HepG2 (cell line): ENCODE measurements at regions not wholly inside any gene's neighbourhood (a gene's known extent, or its start where the extent isn't known, plus 50 kb on each side); places are given as distances from the start of the nearest gene placed in this dataset.
A peak's percentile ranks its signal among the peaks of the same experiment; 100 is the strongest.

Experiments
- ARNTL ChIP-seq: sonication (generic); formaldehyde crosslinking; IDR thresholded peaks from 2 replicates; pipeline ENCODE4 v1.4.0; 2020; ENCODE audit warnings: mild to moderate bottlenecking, missing genetic modification reagents
- ATF7-NPFF ChIP-seq: sonication (generic); formaldehyde crosslinking; IDR thresholded peaks from 2 replicates; pipeline ENCODE4 v1.8.1; 2023; ENCODE audit warnings: mild to moderate bottlenecking, low read depth, missing genetic modification reagents, moderate library complexity
- ERF ChIP-seq: IDR thresholded peaks from 2 replicates; pipeline ENCODE4 v1.6.1; 2018; ENCODE audit warnings: missing biosample characterization, missing genetic modification reagents
- MED1 ChIP-seq: sonication (generic); formaldehyde crosslinking; IDR thresholded peaks from 2 replicates; pipeline ENCODE4 v1.4.0; 2020; ENCODE audit warnings: missing genetic modification reagents
- MIXL1 ChIP-seq: IDR thresholded peaks from 2 replicates; pipeline ENCODE4 v1.6.1; 2016
- MLLT10 ChIP-seq: sonication (generic); formaldehyde crosslinking; IDR thresholded peaks from 2 replicates; pipeline ENCODE4 v1.4.0; 2020; ENCODE audit warnings: missing genetic modification reagents
- NCOA1 ChIP-seq: sonication (generic); formaldehyde crosslinking; IDR thresholded peaks from 2 replicates; pipeline ENCODE4 v1.9.0; 2021; ENCODE audit warnings: missing genetic modification reagents
- NKX3-1 ChIP-seq: sonication (generic); formaldehyde crosslinking; IDR thresholded peaks from 2 replicates; pipeline ENCODE4 v1.5.0; 2020; ENCODE audit warnings: missing genetic modification reagents
- ONECUT2 ChIP-seq: sonication (generic); formaldehyde crosslinking; IDR thresholded peaks from 2 replicates; pipeline ENCODE4 v1.4.0; 2020; ENCODE audit warnings: missing genetic modification reagents
- POLR2A ChIP-seq, 2 experiments: IDR thresholded peaks; 2 replicates each; pipeline ENCODE4 v1.6.1; 2011; ENCODE audit warnings: low read depth in 2 of 2, low read length in 2 of 2, mild to moderate bottlenecking in 1 of 2, moderate library complexity in 1 of 2; ENCODE audit not compliant: insufficient read depth in 1 of 2
- RXRA ChIP-seq: sonication (generic); formaldehyde crosslinking; IDR thresholded peaks from 2 replicates; pipeline ENCODE4 v1.5.1; 2020; ENCODE audit warnings: missing genetic modification reagents
- SATB2 ChIP-seq: sonication (generic); formaldehyde crosslinking; IDR thresholded peaks from 2 replicates; pipeline ENCODE4 v1.5.0; 2020; ENCODE audit warnings: missing genetic modification reagents
- SMYD3 ChIP-seq: sonication (generic); formaldehyde crosslinking; IDR thresholded peaks from 2 replicates; pipeline ENCODE4 v1.8.1; 2023; ENCODE audit warnings: mild to moderate bottlenecking, missing genetic modification reagents
- TP53 ChIP-seq: sonication (generic); formaldehyde crosslinking; conservative IDR thresholded peaks from 2 replicates; pipeline ENCODE4 v1.4.0; 2020; ENCODE audit warnings: missing genetic modification reagents
- ZBTB7B ChIP-seq: sonication (generic); formaldehyde crosslinking; IDR thresholded peaks from 2 replicates; pipeline ENCODE4 v1.4.0; 2020; ENCODE audit warnings: missing genetic modification reagents
- ZFP36L2 ChIP-seq: sonication (generic); formaldehyde crosslinking; IDR thresholded peaks from 2 replicates; pipeline ENCODE4 v1.4.0; 2020; ENCODE audit warnings: missing genetic modification reagents
- ZNF317 ChIP-seq: sonication (generic); formaldehyde crosslinking; IDR thresholded peaks from 2 replicates; pipeline ENCODE4 v1.5.0; 2020; ENCODE audit warnings: mild to moderate bottlenecking, missing genetic modification reagents
- ZNF674 ChIP-seq: sonication (generic); formaldehyde crosslinking; IDR thresholded peaks from 2 replicates; pipeline ENCODE4 v1.5.0; 2020; ENCODE audit warnings: low read depth, mild to moderate bottlenecking, missing genetic modification reagents
- TF ChIP-seq, protein P1 (sequence below): sonication (generic); IDR thresholded peaks from 2 replicates; pipeline ENCODE4 v1.6.1; 2016; ENCODE audit warnings: low read depth, borderline replicate concordance
- TF ChIP-seq, protein P2 (sequence below): IDR thresholded peaks from 2 replicates; pipeline ENCODE4 v1.6.1; 2016; ENCODE audit warnings: low read depth, missing genetic modification reagents, missing compliant biosample characterization
- TF ChIP-seq, protein P3 (sequence below): sonication (generic); formaldehyde crosslinking; IDR thresholded peaks from 2 replicates; pipeline ENCODE4 v1.5.0; 2020; ENCODE audit warnings: mild to moderate bottlenecking, missing genetic modification reagents, moderate library complexity

DNA sequence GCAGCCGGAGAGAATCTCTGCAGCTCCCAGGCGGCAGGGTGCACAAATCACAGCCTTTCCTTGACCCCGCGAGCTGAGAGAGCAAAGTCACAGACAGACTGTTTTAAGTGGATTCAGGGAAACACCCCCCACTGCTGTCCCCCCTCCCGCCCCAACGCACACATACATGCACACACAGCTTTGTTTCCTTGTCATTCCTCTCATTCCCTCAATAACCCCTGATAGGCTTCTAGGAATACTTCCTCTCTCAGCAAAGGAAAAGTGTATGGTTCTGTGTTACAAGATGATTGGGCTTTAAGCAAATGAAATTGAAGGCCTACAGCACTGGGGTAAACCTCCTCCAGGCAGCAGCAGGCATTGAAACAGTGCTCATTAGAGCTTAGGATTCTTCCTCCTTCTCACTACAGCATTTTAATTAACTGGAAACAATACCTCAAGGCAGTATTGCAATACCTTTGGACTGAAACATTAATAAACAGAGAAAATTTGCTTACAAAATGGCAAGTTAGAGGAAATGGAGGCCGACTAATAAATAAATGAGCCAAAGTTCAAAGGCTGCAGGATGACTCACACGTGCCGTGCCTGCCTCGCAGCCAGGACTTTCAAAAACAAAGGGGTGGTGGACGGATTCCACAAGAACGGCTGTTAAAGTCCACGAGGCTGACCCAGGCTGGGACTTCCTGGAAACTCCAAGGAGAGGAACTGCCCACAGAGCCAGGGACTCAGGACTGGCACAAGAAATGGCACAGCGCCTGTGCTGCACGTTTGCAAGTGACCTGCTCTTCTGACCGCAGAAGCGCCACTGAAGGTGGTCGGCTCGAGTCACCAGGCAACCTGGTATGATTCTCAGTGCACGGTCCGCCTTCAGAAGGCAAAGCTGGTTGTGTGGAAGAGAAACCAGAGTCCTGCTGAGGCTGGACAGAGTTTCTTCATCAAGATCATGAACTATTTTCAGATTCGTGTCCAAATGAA, 236.2 kb downstream of the SYK start (continued):
- TF ChIP-seq MLLT10 (CRISPR knock-in tag) (no peak), MED1 (peak; percentile 96), TP53 (CRISPR knock-in tag) (0 out of 2 replicates have a peak, but pooled peaks have one; percentile 57), RXRA (CRISPR knock-in tag) (peak; percentile 70), NKX3-1 (CRISPR knock-in tag) (0 out of 2 replicates have a peak, but pooled peaks have one; percentile 59), ERF (CRISPR knock-in tag) (0 out of 2 replicates have a peak, but pooled peaks have one; percentile 17), ZNF317 (CRISPR knock-in tag) (peak; percentile 42; the same call in 1 of the 2 replicates), ZBTB7B (CRISPR knock-in tag) (peak; percentile 15), NCOA1 (CRISPR knock-in tag) (no peak), ATF7-NPFF (CRISPR knock-in tag) (peak; percentile 36; the same call in 1 of the 2 replicates), MIXL1 (CRISPR knock-in tag) (0 out of 2 replicates have a peak, but pooled peaks have one; percentile 43), ZNF674 (no peak), ONECUT2 (CRISPR knock-in tag) (0 out of 2 replicates have a peak, but pooled peaks have one; percentile 21), ZFP36L2 (CRISPR knock-in tag) (no peak; the same call in 1 of the 2 replicates), POLR2A (IDR thresholded peaks at IDR 0.05; ENCODE audit: insufficient read depth in 1 of 2, low read depth in 2 of 2, low read length in 2 of 2) (peak in 1 of 2 experiments; percentile 70; a peak in 2 of 4 replicates), ARNTL (CRISPR knock-in tag) (peak; percentile 85), SATB2 (CRISPR knock-in tag) (peak; percentile 91), SMYD3 (CRISPR knock-in tag) (peak; percentile 17; the same call in 1 of the 2 replicates)
- TF ChIP-seq, protein P1, sequence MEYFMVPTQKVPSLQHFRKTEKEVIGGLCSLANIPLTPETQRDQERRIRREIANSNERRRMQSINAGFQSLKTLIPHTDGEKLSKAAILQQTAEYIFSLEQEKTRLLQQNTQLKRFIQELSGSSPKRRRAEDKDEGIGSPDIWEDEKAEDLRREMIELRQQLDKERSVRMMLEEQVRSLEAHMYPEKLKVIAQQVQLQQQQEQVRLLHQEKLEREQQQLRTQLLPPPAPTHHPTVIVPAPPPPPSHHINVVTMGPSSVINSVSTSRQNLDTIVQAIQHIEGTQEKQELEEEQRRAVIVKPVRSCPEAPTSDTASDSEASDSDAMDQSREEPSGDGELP, result peak; percentile 56; the same call in 1 of the 2 replicates
- TF ChIP-seq, protein P2, sequence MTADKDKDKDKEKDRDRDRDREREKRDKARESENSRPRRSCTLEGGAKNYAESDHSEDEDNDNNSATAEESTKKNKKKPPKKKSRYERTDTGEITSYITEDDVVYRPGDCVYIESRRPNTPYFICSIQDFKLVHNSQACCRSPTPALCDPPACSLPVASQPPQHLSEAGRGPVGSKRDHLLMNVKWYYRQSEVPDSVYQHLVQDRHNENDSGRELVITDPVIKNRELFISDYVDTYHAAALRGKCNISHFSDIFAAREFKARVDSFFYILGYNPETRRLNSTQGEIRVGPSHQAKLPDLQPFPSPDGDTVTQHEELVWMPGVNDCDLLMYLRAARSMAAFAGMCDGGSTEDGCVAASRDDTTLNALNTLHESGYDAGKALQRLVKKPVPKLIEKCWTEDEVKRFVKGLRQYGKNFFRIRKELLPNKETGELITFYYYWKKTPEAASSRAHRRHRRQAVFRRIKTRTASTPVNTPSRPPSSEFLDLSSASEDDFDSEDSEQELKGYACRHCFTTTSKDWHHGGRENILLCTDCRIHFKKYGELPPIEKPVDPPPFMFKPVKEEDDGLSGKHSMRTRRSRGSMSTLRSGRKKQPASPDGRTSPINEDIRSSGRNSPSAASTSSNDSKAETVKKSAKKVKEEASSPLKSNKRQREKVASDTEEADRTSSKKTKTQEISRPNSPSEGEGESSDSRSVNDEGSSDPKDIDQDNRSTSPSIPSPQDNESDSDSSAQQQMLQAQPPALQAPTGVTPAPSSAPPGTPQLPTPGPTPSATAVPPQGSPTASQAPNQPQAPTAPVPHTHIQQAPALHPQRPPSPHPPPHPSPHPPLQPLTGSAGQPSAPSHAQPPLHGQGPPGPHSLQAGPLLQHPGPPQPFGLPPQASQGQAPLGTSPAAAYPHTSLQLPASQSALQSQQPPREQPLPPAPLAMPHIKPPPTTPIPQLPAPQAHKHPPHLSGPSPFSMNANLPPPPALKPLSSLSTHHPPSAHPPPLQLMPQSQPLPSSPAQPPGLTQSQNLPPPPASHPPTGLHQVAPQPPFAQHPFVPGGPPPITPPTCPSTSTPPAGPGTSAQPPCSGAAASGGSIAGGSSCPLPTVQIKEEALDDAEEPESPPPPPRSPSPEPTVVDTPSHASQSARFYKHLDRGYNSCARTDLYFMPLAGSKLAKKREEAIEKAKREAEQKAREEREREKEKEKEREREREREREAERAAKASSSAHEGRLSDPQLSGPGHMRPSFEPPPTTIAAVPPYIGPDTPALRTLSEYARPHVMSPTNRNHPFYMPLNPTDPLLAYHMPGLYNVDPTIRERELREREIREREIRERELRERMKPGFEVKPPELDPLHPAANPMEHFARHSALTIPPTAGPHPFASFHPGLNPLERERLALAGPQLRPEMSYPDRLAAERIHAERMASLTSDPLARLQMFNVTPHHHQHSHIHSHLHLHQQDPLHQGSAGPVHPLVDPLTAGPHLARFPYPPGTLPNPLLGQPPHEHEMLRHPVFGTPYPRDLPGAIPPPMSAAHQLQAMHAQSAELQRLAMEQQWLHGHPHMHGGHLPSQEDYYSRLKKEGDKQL, result 0 out of 2 replicates have a peak, but pooled peaks have one; percentile 7
- TF ChIP-seq, protein P3, sequence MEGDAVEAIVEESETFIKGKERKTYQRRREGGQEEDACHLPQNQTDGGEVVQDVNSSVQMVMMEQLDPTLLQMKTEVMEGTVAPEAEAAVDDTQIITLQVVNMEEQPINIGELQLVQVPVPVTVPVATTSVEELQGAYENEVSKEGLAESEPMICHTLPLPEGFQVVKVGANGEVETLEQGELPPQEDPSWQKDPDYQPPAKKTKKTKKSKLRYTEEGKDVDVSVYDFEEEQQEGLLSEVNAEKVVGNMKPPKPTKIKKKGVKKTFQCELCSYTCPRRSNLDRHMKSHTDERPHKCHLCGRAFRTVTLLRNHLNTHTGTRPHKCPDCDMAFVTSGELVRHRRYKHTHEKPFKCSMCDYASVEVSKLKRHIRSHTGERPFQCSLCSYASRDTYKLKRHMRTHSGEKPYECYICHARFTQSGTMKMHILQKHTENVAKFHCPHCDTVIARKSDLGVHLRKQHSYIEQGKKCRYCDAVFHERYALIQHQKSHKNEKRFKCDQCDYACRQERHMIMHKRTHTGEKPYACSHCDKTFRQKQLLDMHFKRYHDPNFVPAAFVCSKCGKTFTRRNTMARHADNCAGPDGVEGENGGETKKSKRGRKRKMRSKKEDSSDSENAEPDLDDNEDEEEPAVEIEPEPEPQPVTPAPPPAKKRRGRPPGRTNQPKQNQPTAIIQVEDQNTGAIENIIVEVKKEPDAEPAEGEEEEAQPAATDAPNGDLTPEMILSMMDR (CRISPR knock-in tag), result no peak; the same call in 1 of the 2 replicates
